SKM-1 (cell line): ENCODE measurements at regions not wholly inside any gene's neighbourhood (a gene's known extent, or its start where the extent isn't known, plus 50 kb on each side); places are given as distances from the start of the nearest gene placed in this dataset.

Experiments used
- DNase-seq: peaks from one replicate; lab custom pipeline; 2025; ENCODE audit not compliant: unreplicated experiment; lab: John Stamatoyannopoulos, UW

- no peak for DNase-seq
These were observed 371.6 kb downstream of the RPRM start for GRCh38 chr2:153106802-153107477.

DNA sequence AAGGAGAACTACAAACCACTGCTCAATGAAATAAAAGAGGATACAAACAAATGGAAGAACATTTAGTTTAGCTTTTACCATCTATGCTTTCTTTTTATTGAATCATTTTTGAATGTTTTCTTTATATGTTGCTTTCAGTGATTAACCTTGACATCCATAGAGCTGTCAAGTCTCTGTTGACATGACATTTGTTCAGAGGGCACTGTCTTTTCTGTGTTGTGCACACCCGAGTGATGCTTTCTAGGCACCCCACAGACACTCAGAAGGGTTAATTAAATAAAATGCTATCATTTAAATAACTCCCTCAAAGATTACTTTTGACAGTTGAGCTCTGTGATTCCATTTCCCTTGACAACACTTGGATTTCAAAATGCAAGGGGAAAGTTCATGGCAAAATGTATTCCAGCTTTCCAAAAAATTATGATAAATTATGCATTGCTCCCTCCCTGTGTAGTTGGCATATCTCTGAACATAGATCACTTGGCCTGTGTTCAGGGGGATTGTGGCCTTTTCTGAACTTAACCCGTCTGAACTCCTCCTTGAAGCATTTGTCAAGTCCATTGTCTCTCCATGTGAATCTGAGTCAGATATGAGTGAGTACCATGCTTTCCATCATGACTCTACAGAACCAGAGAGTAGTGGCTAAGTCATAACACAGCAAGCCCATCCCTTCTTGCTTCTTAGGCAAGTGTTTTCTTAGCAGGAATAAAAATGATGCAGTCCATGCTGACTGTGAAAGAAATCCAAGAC, 372.6 kb downstream of the RPRM start:
- no peak for DNase-seq

GRCh38 chr2:153101187-153101586, 377.4 kb downstream of the RPRM start:
- DNase-seq = no peak

GRCh38 chr2:153100151-153100550, 378.4 kb downstream of the RPRM start:
- no peak for DNase-seq

GRCh38 chr2:153098073-153098472, 379.7 kb downstream of the ARL6IP6 start:
- DNase-seq = no peak

DNA sequence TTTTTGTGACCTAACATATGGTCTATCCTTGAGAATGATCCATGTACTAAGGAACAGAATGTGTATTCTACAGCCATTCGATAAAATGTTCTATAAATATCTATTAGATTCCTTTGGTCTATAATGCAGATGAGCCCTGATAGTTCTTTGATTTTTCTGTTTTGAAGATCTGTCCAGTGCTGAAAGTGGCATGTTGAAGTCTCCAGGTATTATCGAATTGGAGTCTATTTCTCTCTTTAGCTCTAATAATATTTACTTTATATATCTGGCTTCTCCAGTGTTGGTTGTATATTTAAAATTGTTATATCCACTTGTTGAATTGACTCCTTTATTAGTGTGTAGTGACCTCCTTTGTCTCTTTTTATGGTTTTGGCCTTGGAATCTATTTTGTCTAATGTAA, 377.9 kb downstream of the ARL6IP6 start:
- no peak for DNase-seq

DNA sequence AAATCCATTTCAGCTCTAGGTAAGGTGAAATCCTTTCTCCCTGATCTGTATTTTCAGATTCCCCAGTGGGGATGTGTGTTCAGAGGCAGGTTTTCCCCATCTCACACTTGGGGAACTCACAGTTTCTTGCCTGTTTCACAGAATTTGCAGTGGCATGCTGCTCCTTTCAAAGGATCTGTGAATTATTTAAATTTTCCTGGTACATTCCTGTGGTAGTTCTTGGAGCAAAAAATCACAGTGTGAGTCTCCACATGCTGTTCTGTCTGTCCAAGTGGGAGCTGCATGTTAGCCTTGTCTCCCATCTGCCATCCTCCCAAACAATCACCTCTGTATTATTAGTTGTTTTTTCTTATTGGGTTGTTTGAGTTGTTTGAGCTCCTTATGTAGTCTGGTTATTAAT, 372.9 kb downstream of the ARL6IP6 start:
- DNase-seq = no peak

DNA sequence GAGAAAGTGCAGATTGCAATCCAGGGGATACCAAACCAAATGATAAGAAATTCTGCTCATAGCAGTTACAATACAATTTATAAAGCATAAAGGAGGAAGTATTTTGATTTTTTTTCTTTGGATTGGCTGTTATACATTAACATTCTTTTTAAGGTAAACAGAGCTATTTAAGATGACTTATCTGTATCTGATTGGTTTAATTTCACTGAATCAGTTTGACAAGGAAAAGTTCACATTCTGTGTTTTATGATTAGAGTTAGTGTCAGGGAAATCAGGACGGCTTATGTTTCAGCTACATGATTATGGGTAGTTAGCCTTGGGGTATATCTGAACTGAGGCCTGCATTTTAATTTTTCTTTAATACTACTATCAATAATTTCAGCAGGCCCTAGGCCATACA, 360.9 kb downstream of the ARL6IP6 start:
- DNase-seq = no peak

DNA sequence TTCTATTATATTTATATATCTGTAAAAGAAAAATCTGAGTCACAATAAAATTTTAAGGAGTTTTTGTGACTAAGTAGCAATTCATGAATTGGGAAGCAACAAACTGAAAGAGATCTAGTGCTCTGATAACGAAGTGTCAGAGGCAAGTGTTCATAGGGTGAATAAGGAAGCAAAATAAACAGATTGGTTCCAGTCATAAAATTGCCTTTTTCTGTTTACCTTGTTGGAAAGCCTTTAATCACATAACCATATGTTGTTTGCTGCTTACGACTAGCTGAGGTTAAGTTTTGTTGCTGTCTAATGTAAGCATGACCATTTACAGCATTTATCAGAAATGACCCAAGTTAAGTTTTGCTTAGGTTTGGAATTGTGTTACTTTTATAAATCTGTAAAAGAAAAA, 358.9 kb downstream of the ARL6IP6 start:
- no peak for DNase-seq

DNA sequence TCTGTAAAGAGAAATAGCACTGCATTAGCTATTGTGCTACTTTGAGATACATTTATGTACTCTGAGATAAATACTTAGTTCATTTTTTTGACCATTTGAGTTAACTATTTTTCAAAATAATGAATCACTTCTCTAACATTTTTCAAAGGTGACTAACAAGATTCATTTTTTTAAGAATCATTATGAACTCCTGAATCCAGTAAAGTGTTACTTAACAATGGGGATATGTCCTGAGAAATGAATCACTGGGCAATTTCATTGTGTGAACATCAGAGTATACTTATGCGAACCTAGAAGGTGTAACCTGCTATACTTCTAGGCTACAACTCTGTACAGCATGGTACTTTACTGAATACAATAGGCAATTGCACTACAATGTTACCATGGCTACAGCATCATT, 355.8 kb downstream of the ARL6IP6 start:
- DNase-seq = no peak

GRCh38 chr2:153072813-153073212, 354.4 kb downstream of the ARL6IP6 start:
- DNase-seq = no peak

DNA sequence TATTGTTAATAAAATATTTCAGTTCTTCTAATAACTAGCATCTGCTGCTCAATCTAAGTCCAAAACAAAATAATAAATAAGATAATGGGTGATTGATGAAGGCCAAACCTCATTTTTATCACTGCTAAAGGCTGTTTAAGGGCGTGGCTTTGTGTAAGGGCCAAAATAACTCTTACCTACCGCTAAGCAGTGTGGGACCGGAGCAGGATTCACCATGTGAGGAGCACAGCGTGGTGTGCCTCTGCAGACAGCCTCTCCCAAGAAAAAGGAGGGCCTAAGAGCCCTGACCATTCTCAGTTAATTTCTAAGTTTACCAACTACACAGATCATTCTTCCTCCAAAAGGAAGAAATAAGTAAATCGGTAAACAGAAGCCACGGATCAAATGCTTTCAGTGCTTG, 353.7 kb downstream of the ARL6IP6 start:
- DNase-seq = no peak

- DNase-seq = no peak
These were observed 352.7 kb downstream of the ARL6IP6 start for GRCh38 chr2:153071090-153071489.

DNA sequence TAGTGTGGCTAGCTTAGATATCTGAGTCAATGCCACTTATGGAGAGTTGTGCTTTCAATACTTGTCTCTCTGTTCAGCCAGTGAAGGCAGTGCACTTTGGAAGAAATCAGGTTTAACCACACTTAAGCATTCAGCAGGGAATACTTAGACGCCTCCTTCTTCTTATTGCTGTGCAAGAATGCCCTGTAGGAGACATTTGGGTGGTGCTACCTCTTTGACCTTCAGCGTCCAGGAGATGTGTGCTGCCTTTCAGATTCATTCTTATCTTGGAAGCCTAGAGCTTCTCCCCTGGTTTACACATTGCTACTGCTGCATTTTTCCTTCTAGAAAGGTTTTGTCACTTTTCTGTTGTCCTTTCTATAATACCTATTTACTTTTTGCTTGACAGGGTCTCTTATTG, 350.5 kb downstream of the ARL6IP6 start:
- DNase-seq = no peak

DNA sequence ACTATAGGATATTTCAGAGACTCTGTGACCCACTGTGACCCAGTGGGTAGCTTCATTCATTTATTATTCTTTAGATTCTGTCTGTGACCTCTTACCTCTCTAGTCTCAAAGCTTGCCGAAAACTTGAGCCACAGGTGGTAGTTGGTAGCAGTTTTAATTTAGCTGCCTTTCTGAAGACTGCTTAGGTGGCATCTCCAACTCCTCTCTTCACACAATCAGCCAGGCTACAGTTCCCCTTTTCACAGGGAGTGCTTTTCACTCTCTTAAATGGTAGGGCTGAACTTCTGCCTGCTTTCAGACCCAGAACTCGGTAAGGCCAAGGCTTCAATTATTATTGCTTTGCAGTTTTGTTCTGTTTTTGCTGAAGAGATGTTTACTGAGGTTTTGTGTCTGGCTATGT, 349.6 kb downstream of the ARL6IP6 start:
- DNase-seq = no peak

DNA sequence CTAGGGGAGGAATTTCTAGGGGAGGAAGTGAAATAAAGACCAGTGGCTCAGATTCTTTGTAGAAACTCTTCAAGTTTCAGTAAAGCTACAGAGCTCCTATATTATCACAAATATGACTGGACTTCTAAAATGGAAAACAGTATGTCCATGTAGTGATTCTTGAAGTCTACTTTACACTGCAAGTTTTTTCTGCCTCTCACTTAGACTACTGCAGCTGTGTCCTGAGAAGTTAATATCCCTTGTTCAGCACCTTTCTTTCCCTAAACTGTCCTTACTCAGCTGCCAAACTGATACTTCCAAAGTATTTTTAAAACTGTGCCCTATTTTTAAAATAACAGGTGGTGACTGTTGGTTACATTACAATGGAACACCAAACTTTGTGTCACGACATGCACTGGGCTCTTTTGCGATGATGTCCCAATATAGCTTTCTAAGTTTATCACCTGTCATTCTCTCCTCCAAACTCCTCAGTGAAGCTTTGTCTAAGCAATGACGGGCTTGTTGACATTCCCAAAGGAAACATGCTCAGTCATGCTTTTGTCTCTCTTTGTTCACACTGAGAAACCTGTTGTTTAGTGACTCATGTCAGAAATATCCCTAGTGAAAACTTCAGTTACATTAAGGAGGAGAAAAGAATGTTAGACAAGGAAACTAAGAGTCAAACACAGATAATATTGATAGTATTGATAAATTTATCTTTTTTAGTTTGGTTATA, 341.1 kb downstream of the ARL6IP6 start:
- no peak for DNase-seq

GRCh38 chr2:153057743-153058142, 339.3 kb downstream of the ARL6IP6 start:
- DNase-seq = no peak

DNA sequence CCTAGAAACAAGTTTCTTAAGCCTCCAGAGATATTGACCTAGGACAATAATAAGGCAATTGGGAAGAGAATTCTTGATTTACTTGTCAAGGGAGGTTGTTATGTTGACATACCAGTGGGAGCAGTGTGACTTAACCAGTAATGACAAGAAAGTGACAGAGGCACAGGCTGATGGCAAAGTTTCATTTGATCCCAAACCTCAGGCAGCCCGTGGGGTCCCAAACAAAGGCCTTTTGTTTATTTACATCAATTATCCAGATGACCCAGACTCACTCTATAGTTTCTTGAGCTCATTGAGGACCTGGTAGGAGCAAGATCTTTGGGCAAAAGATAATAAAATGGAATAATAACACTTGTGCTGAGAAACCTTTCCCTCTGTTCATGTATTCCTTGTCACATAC, 336.8 kb downstream of the ARL6IP6 start:
- no peak for DNase-seq

GRCh38 chr2:153052807-153053559, 334.6 kb downstream of the ARL6IP6 start:
- no peak for DNase-seq

- DNase-seq = no peak
These were observed 328.8 kb downstream of the ARL6IP6 start for GRCh38 chr2:153047220-153047619.

DNA sequence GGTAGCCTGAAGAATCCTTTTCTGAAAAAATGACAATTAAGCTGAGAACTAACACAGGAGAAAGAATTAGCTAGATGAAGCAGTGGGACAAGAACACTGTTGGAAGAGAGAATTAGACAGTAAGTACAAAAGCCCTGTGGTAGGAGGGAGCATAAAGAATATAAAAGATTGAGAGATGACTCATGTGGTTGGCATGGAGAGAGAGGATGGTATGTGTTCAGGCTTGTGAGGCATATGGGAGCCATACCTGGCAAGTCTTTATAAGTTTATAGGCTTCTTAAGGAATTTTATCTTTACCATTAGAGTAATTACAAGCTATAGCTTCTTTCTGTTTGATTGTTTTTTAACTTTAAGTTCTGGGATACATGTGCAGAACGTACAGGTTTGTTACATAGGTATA, 325.0 kb downstream of the ARL6IP6 start:
- no peak for DNase-seq
